Retinal pigment epithelial cell (primary cell): ENCODE measurements at regions not wholly inside any gene's neighbourhood (a gene's known extent, or its start where the extent isn't known, plus 50 kb on each side); places are given as distances from the start of the nearest gene placed in this dataset.

Experiments used
- DNase-seq: peaks from one replicate; pipeline ENCODE4 v3.0.0-alpha.2; 2010; ENCODE audit warnings: low read depth
- H3K4me3 ChIP-seq: 2 replicates; pipeline ENCODE4 v1.5.1; 2011; ENCODE audit warnings: mild to moderate bottlenecking, low read length, control low read depth, moderate library complexity
- CTCF ChIP-seq: conservative IDR thresholded peaks from 2 replicates; pipeline ENCODE4 v1.5.1; 2011; ENCODE audit warnings: low read depth, low read length, control low read depth, inconsistent platforms

- no peak overlapping the region for H3K4me3 ChIP-seq
- DNase-seq: no peak
- no peak for TF ChIP-seq CTCF
These were observed 474.2 kb downstream of the PIK3C3 start for GRCh38 chr18:42429196-42429595.

- no peak for DNase-seq
- no peak for TF ChIP-seq CTCF
- H3K4me3 ChIP-seq: no peak overlapping the region
These were observed 481.3 kb downstream of the PIK3C3 start for GRCh38 chr18:42436222-42436765.

- H3K4me3 ChIP-seq: no peak overlapping the region
- no peak for DNase-seq
- no peak for TF ChIP-seq CTCF
These were observed 482.0 kb downstream of the PIK3C3 start for GRCh38 chr18:42437001-42437400.

GRCh38 chr18:42437646-42438045 is 482.6 kb downstream of the PIK3C3 start:
- no peak for TF ChIP-seq CTCF
- DNase-seq: no peak
- H3K4me3 ChIP-seq: no peak overlapping the region

- no peak for DNase-seq
- no peak overlapping the region for H3K4me3 ChIP-seq
- TF ChIP-seq CTCF: no peak
These were observed 487.6 kb downstream of the PIK3C3 start for GRCh38 chr18:42442656-42443055.

GRCh38 chr18:42444349-42444748 is 489.3 kb downstream of the PIK3C3 start:
- DNase-seq: no peak
- no peak for TF ChIP-seq CTCF
- H3K4me3 ChIP-seq: no peak overlapping the region

- no peak overlapping the region for H3K4me3 ChIP-seq
- TF ChIP-seq CTCF: no peak
- no peak for DNase-seq
These were observed 490.3 kb downstream of the PIK3C3 start for GRCh38 chr18:42445359-42445758.
